Keratinocyte (primary cell): ENCODE measurements at regions not wholly inside any gene's neighbourhood (a gene's known extent, or its start where the extent isn't known, plus 50 kb on each side); places are given as distances from the start of the nearest gene placed in this dataset.
"Not testable (repeated sequence)": the region's sequence is repeated elsewhere in the genome, so short reads cannot be mapped to it uniquely, and the experiment has no call there.

Source experiments
- DNase-seq: peaks from one replicate; pipeline ENCODE4 v3.0.0-alpha.2; 2011; ENCODE audit warnings: low read depth, missing footprints, low spot score
- FAIRE-seq: peaks from 2 replicates; lab custom pipeline; 2011; peaks lifted over from hg19 to GRCh38; lab: Jason Lieb, UNC
- H2AFZ ChIP-seq: 2 replicates; pipeline ENCODE4 v1.6.0; 2012; ENCODE audit warnings: low read length, control low read depth, inconsistent platforms; ENCODE audit not compliant: control insufficient read depth
- H3K27ac ChIP-seq: 2 replicates; pipeline ENCODE4 v1.5.1; 2011; ENCODE audit warnings: low read length; ENCODE audit not compliant: control insufficient read depth, insufficient read depth
- H3K27me3 ChIP-seq: 3 replicates; pipeline ENCODE4 v1.6.0; 2011; ENCODE audit warnings: low read length; ENCODE audit not compliant: control insufficient read depth, insufficient read depth; ENCODE audit errors: extremely low read depth
- H3K36me3 ChIP-seq, 2 experiments: 2 replicates in 1 of 2; 3 replicates in 1 of 2; pipeline ENCODE4 v1.5.1; 2011; ENCODE audit warnings: low read length in 2 of 2, mild to moderate bottlenecking in 1 of 2; ENCODE audit not compliant: control insufficient read depth in 2 of 2, insufficient read depth in 2 of 2; ENCODE audit errors: extremely low read depth in 1 of 2
- H3K4me1 ChIP-seq: 3 replicates; pipeline ENCODE4 v1.5.1; 2011; ENCODE audit warnings: low read length; ENCODE audit not compliant: control insufficient read depth, insufficient read depth; ENCODE audit errors: extremely low read depth
- H3K4me2 ChIP-seq: 3 replicates; pipeline ENCODE4 v1.6.0; 2011; ENCODE audit warnings: low read depth, low read length; ENCODE audit not compliant: control insufficient read depth, insufficient read depth; ENCODE audit errors: extremely low read depth
- H3K4me3 ChIP-seq, 3 experiments: fragments of 200-600 bp in 1 of 3; sonication (generic) in 1 of 3; 2 replicates in 2 of 3; 3 replicates in 1 of 3; pipeline ENCODE4 v1.5.1; 2011 to 2016; ENCODE audit warnings: low read length in 3 of 3, mild to moderate bottlenecking in 3 of 3, control low read depth in 2 of 3, inconsistent platforms in 1 of 3, low read depth in 1 of 3, mixed read lengths in 1 of 3, mixed run types in 1 of 3, moderate library complexity in 1 of 3; ENCODE audit not compliant: control insufficient read depth in 2 of 3, insufficient read depth in 2 of 3; ENCODE audit errors: extremely low read depth in 1 of 3
- H3K79me2 ChIP-seq: 2 replicates; pipeline ENCODE4 v1.6.0; 2012; ENCODE audit warnings: low read length; ENCODE audit not compliant: control insufficient read depth, insufficient read depth
- H3K9ac ChIP-seq: 3 replicates; pipeline ENCODE4 v1.6.0; 2011; ENCODE audit warnings: low read length; ENCODE audit not compliant: control insufficient read depth, insufficient read depth; ENCODE audit errors: extremely low read depth
- H3K9me1 ChIP-seq: 3 replicates; pipeline ENCODE4 v1.6.0; 2011; ENCODE audit warnings: low read length; ENCODE audit not compliant: control insufficient read depth, insufficient read depth; ENCODE audit errors: extremely low read depth
- H3K9me3 ChIP-seq: 2 replicates; pipeline ENCODE4 v1.5.1; 2012; ENCODE audit warnings: low read depth, low read length; ENCODE audit not compliant: control insufficient read depth
- H4K20me1 ChIP-seq: 3 replicates; pipeline ENCODE4 v1.6.0; 2011; ENCODE audit warnings: low read length; ENCODE audit not compliant: control insufficient read depth, insufficient read depth; ENCODE audit errors: extremely low read depth
- CTCF ChIP-seq, 3 experiments: IDR thresholded peaks in 1 of 3; conservative IDR thresholded peaks in 1 of 3; optimal IDR thresholded peaks in 1 of 3; 2 replicates in 2 of 3; 3 replicates in 1 of 3; pipeline versions ENCODE3 to v1.5.1; 2011; ENCODE audit warnings: low read length in 3 of 3, mild to moderate bottlenecking in 3 of 3, moderate library complexity in 2 of 3, control low read depth in 1 of 3, inconsistent platforms in 1 of 3; ENCODE audit not compliant: insufficient read depth in 2 of 3; ENCODE audit errors: extremely low read depth in 1 of 3
- EZH2 ChIP-seq: IDR thresholded peaks from one replicate; pipeline ENCODE4 v1.6.1; 2012; ENCODE audit warnings: inconsistent platforms, mild to moderate bottlenecking, low read length, moderate library complexity
- dilution Hi-C: fragments of 300-500 bp; cut with MboI; formaldehyde crosslinking; loops from one replicate; pipeline ENCODE4 v1.7.0; 2020; ENCODE audit warnings: low sequenced_read_pairs; ENCODE audit not compliant: extremely low pct_ligation_motif_present

- no peaks in the 10 kb centered on the region for H3K79me2 ChIP-seq
- no peaks in the 10 kb centered on the region for H3K27me3 ChIP-seq
- no peaks in the 10 kb centered on the region for H3K4me1 ChIP-seq
- no peak overlapping the region for H3K9ac ChIP-seq
- H3K27ac ChIP-seq, result no peak overlapping the region
- dilution Hi-C loops, result no loop called here
- no peaks in the 10 kb centered on the region for H4K20me1 ChIP-seq
- H3K4me3 ChIP-seq, result no peak overlapping the region
- TF ChIP-seq CTCF (optimal IDR thresholded peaks at IDR 0.05 in 1 of 3, IDR thresholded peaks at IDR 0.05 in 1 of 3, conservative IDR thresholded peaks at IDR 0.05 in 1 of 3; ENCODE audit: extremely low read depth in 1 of 3, insufficient read depth in 2 of 3, low read length in 3 of 3) (no peak), EZH2 (no peak)
- H3K36me3 ChIP-seq, result no peaks in the 10 kb centered on the region
- H3K9me3 ChIP-seq, result no peaks in the 10 kb centered on the region
- no peaks in the 10 kb centered on the region for H3K9me1 ChIP-seq
- DNase-seq, result no peak
- FAIRE-seq, result no peak
- no peak overlapping the region for H3K4me2 ChIP-seq
- no peak overlapping the region for H2AFZ ChIP-seq
These were observed 618.7 kb downstream of the KCNJ18 start for GRCh38 chr17:22310717-22311686.

- H3K9me3 ChIP-seq, H3K27ac ChIP-seq, dilution Hi-C loops, H3K9me1 ChIP-seq, H3K4me1 ChIP-seq, H3K4me2 ChIP-seq, H2AFZ ChIP-seq, H3K27me3 ChIP-seq, H4K20me1 ChIP-seq, DNase-seq, H3K9ac ChIP-seq, H3K36me3 ChIP-seq, H3K4me3 ChIP-seq, H3K79me2 ChIP-seq, FAIRE-seq: not testable (repeated sequence)
These were observed 628.7 kb downstream of the KCNJ18 start for GRCh38 chr17:22321001-22321400.

- H3K27ac ChIP-seq, H3K4me2 ChIP-seq, dilution Hi-C loops, H2AFZ ChIP-seq, H3K4me1 ChIP-seq, H3K9me1 ChIP-seq, DNase-seq, H3K27me3 ChIP-seq, H3K79me2 ChIP-seq, H3K9ac ChIP-seq, H3K4me3 ChIP-seq, H4K20me1 ChIP-seq, FAIRE-seq, H3K9me3 ChIP-seq, H3K36me3 ChIP-seq: not testable (repeated sequence)
These were observed 630.7 kb downstream of the KCNJ18 start for GRCh38 chr17:22322893-22323550.
